Motor neuron (in vitro differentiated cells): ENCODE measurements at regions not wholly inside any gene's neighbourhood (a gene's known extent, or its start where the extent isn't known, plus 50 kb on each side); places are given as distances from the start of the nearest gene placed in this dataset.

Source experiments
- ATAC-seq, 8 experiments: fragments of 200-7000 bp; cut with Tn5 transposase; replicated peaks in 6 of 8; 2 replicates each; pipeline ENCODE4 v1.8.0; 2021; ENCODE audit warnings: mild to moderate bottlenecking in 8 of 8, moderate library complexity in 8 of 8
- H3K27ac ChIP-seq, 2 donors: fragments of 250-450 bp; sonication (Bioruptor Pico); 2 replicates each; pipeline ENCODE4 v1.9.0; 2021; ENCODE audit warnings: antibody characterized with exemption in 2 of 2, mild to moderate bottlenecking in 2 of 2, moderate library complexity in 1 of 2
- H3K4me1 ChIP-seq, 2 donors: fragments of 250-450 bp; sonication (Bioruptor Pico); replicated peaks in 1 of 2; 2 replicates each; pipeline ENCODE4 v1.6.1; 2021; ENCODE audit warnings: antibody characterized with exemption in 2 of 2, mild to moderate bottlenecking in 2 of 2, moderate library complexity in 1 of 2
- H3K4me3 ChIP-seq, 5 donors: fragments of 250-450 bp; sonication (Bioruptor Pico); 2 replicates each; pipeline ENCODE4 v1.9.0; 2021; ENCODE audit warnings: antibody characterized with exemption in 5 of 5, mild to moderate bottlenecking in 5 of 5, moderate library complexity in 4 of 5
- WGBS, 10 experiments: fragments of 450-650 bp; shearing (Covaris generic); methylation state at CpG; one replicate each; pipeline ENCODE4 v1.0.0; 2022; 5-methylcytosine and 5-hydroxymethylcytosine counted together
- in situ Hi-C, 9 experiments: fragments of 400-800 bp; cut with MboI; loops; one replicate each; pipeline ENCODE4 v1.15.0; 2021; ENCODE audit warnings: low sequenced_read_pairs in 9 of 9, low pct_unique_long_range_greater_than_20kb in 2 of 9; ENCODE audit not compliant: unreplicated experiment in 9 of 9

GRCh38 chr21:16580661-16581060, 850.9 kb downstream of the USP25 start:
- 57 to 100% (median 92%) methylated on average over 1 to 2 of the region's 2 CpGs for WGBS, 10 experiments
- Histone ChIP-seq H3K27ac (no peak overlapping the region), H3K4me1 (peaks cover 22 to 33% of the 10 kb centered on the region in 2 donors), H3K4me3 (no peak overlapping the region)
- in situ Hi-C loops, result no loop called here
- ATAC-seq, result no peak

GRCh38 chr21:16583556-16583955, 853.8 kb downstream of the USP25 start:
- Histone ChIP-seq H3K4me1 (peaks cover 37 to 55% of the 10 kb centered on the region in 2 donors), H3K27ac (no peak overlapping the region), H3K4me3 (no peak overlapping the region)
- no peak for ATAC-seq
- 44 to 100% (median 100%) methylated on average over 1 of the region's 1 CpG; no CpG with 5 or more reads in 4 of the 10 experiments for WGBS, 10 experiments
- in situ Hi-C loops, result no loop called here

- ATAC-seq, result no peak
- H3K4me1 ChIP-seq, result peaks cover 29 to 52% of the 10 kb centered on the region in 2 donors
- in situ Hi-C loops, result no loop called here
- no peak overlapping the region for H3K4me3 ChIP-seq
- WGBS, 10 experiments, result 36 to 100% (median 89%) methylated on average over 1 of the region's 1 CpG; no CpG with 5 or more reads in 1 of the 10 experiments
- H3K27ac ChIP-seq, result no peak overlapping the region
These were observed 855.0 kb downstream of the USP25 start for GRCh38 chr21:16584756-16585155.

GRCh38 chr21:16585896-16586295, 856.1 kb downstream of the USP25 start:
- no peak overlapping the region for H3K27ac ChIP-seq
- 82 to 100% (median 86%) methylated on average over 1 to 3 of the region's 3 CpGs; no CpG with 5 or more reads in 5 of the 10 experiments for WGBS, 10 experiments
- in situ Hi-C loops, result no loop called here
- ATAC-seq, result no peak
- no peak overlapping the region for H3K4me3 ChIP-seq
- peaks cover 21 to 50% of the 10 kb centered on the region in 2 donors for H3K4me1 ChIP-seq

- in situ Hi-C loops, result no loop called here
- peak in 3 of 8 experiments; percentile 3 to 34 (median 6) for ATAC-seq
- WGBS, 10 experiments, result 6 to 71% (median 47%) methylated on average over 3 to 6 of the region's 6 CpGs; no CpG with 5 or more reads in 1 of the 10 experiments
- Histone ChIP-seq H3K27ac (peak overlapping the region; percentile 75 to 78), H3K4me3 (peak overlapping the region in 3 of 5 donors; percentile 36 to 44 (median 36)), H3K4me1 (peaks cover 25 to 55% of the 10 kb centered on the region in 2 donors)
These were observed 857.4 kb downstream of the USP25 start for GRCh38 chr21:16587141-16587581.

GRCh38 chr21:16587681-16588375, 858.0 kb downstream of the USP25 start:
- Histone ChIP-seq H3K4me1 (peaks cover 31 to 62% of the 10 kb centered on the region in 2 donors), H3K4me3 (peak overlapping the region; percentile 25 to 44 (median 36)), H3K27ac (peak overlapping the region; percentile 75 to 78)
- in situ Hi-C loops, result no loop called here
- peak; percentile 11 to 64 (median 48) for ATAC-seq
- 0 to 25% (median 5%) methylated on average over 1 to 6 of the region's 7 CpGs; no CpG with 5 or more reads in 3 of the 10 experiments for WGBS, 10 experiments

- Histone ChIP-seq H3K27ac (peak overlapping the region; percentile 75 to 78), H3K4me3 (peak overlapping the region; percentile 25 to 44 (median 36)), H3K4me1 (peaks cover 35 to 67% of the 10 kb centered on the region in 2 donors)
- ATAC-seq, result peak; percentile 97 to 99 (median 98)
- WGBS, 10 experiments, result 0 to 3% (median 0%) methylated on average over 1 to 12 of the region's 18 CpGs; no CpG with 5 or more reads in 4 of the 10 experiments
- in situ Hi-C loops, result no loop called here
These were observed 858.7 kb downstream of the USP25 start for GRCh38 chr21:16588433-16588860.

GRCh38 chr21:16589006-16589898, 859.5 kb downstream of the USP25 start:
- Histone ChIP-seq H3K4me3 (peak overlapping the region; percentile 25 to 44 (median 36)), H3K4me1 (peaks cover 37 to 70% of the 10 kb centered on the region in 2 donors), H3K27ac (peak overlapping the region; percentile 75 to 78)
- in situ Hi-C loops, result no loop called here
- WGBS, 10 experiments, result 23 to 100% (median 80%) methylated on average over 1 to 7 of the region's 7 CpGs
- no peak for ATAC-seq

- in situ Hi-C loops, result no loop called here
- Histone ChIP-seq H3K4me3 (peak overlapping the region in 4 of 5 donors; percentile 1 to 44 (median 36)), H3K4me1 (peaks cover 43 to 74% of the 10 kb centered on the region in 2 donors), H3K27ac (peak overlapping the region in 1 of 2 donors; percentile 9)
- 67 to 100% (median 78%) methylated on average over 2 to 5 of the region's 5 CpGs for WGBS, 10 experiments
- no peak for ATAC-seq
These were observed 860.4 kb downstream of the USP25 start for GRCh38 chr21:16590186-16590585.

- peaks cover 43 to 69% of the 10 kb centered on the region in 2 donors for H3K4me1 ChIP-seq
- 65 to 100% (median 87%) methylated on average over 2 to 5 of the region's 5 CpGs for WGBS, 10 experiments
- no peak overlapping the region for H3K27ac ChIP-seq
- no peak for ATAC-seq
- H3K4me3 ChIP-seq, result peak overlapping the region in 2 of 5 donors; percentile 36 to 44
- in situ Hi-C loops, result no loop called here
These were observed 861.0 kb downstream of the USP25 start for GRCh38 chr21:16590641-16591292.

GRCh38 chr21:16592381-16592780, 862.6 kb downstream of the USP25 start:
- Histone ChIP-seq H3K4me3 (peak overlapping the region in 2 of 5 donors; percentile 12 to 13), H3K27ac (peak overlapping the region in 1 of 2 donors; percentile 37), H3K4me1 (peaks cover 29 to 53% of the 10 kb centered on the region in 2 donors)
- in situ Hi-C loops, result no loop called here
- 17 to 71% (median 30%) methylated on average over 1 to 5 of the region's 5 CpGs for WGBS, 10 experiments
- no peak for ATAC-seq

- Histone ChIP-seq H3K4me1 (peaks cover 29 to 54% of the 10 kb centered on the region in 2 donors), H3K4me3 (no peak overlapping the region), H3K27ac (no peak overlapping the region)
- in situ Hi-C loops, result no loop called here
- no peak for ATAC-seq
- WGBS, 10 experiments, result 58 to 100% (median 89%) methylated on average over 1 of the region's 1 CpG; no CpG with 5 or more reads in 3 of the 10 experiments
These were observed 864.4 kb downstream of the USP25 start for GRCh38 chr21:16594191-16594590.
